NCI-H187 treated with DMSO at 0.1 percent for 48 hours (cell line): ENCODE measurements at regions not wholly inside any gene's neighbourhood (a gene's known extent, or its start where the extent isn't known, plus 50 kb on each side); places are given as distances from the start of the nearest gene placed in this dataset.
"Not testable (repeated sequence)": the region's sequence is repeated elsewhere in the genome, so short reads cannot be mapped to it uniquely, and the experiment has no call there.

ENCODE experiments used
- DNase-seq: peaks from one replicate; lab custom pipeline; 2025; lab: John Stamatoyannopoulos, UW

GRCh38 chr1:117314951-117315350 lies 52.3 kb upstream of the MAN1A2 start:
- DNase-seq: not testable (repeated sequence)

GRCh38 chr1:117313555-117313954 lies 53.7 kb upstream of the MAN1A2 start:
- no peak for DNase-seq

DNA sequence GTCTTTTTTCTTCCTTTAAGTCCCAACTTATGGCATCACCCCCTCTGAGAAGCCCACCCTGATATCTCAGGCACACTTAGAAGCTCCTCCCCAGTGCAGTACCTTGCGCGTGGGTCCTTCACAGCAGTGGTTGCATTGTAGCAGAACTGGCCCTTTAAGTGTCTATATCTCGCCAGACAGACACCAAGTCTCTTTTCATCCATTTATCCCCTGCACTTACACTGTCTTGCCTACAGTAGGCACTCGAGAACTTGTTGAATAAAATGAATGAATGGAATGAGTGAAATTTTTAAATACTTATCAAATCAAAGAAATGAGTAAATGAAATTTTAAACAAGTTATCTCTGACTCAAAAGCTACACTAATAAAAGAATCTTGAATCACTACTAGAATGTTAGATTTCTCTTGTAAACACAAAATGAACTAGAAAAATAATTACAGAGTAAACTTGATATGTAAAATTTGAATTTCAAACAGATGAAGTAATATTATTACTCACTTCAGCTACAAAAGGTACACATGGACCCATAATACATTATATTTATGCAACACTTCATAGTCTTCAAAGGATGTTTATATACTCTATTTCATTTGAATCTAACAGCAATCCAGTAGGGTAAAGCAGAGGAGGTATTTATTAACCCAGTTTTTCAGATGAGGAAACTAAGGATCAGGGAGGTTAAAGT lies 54.7 kb upstream of the MAN1A2 start:
- no peak for DNase-seq

GRCh38 chr1:117308311-117308916 lies 58.8 kb upstream of the MAN1A2 start:
- no peak for DNase-seq

- DNase-seq: no peak
Observed at GRCh38 chr1:117301901-117302300, 65.3 kb upstream of the MAN1A2 start.

- not testable (repeated sequence) for DNase-seq
Observed at GRCh38 chr1:117300183-117300582, 67.1 kb upstream of the MAN1A2 start.

GRCh38 chr1:117295001-117295400 lies 72.2 kb upstream of the MAN1A2 start:
- DNase-seq: no peak

- DNase-seq: no peak
Observed at GRCh38 chr1:117290890-117291289, 76.4 kb upstream of the MAN1A2 start.

- DNase-seq: no peak
Observed at GRCh38 chr1:117289316-117289870, 77.9 kb upstream of the MAN1A2 start.

- no peak for DNase-seq
Observed at GRCh38 chr1:117286562-117286961, 75.8 kb upstream of the VTCN1 start.

GRCh38 chr1:117286145-117286544 lies 75.4 kb upstream of the VTCN1 start:
- no peak for DNase-seq

- peak; percentile 78 for DNase-seq
Observed at GRCh38 chr1:117284399-117285215, 73.9 kb upstream of the VTCN1 start.

DNA sequence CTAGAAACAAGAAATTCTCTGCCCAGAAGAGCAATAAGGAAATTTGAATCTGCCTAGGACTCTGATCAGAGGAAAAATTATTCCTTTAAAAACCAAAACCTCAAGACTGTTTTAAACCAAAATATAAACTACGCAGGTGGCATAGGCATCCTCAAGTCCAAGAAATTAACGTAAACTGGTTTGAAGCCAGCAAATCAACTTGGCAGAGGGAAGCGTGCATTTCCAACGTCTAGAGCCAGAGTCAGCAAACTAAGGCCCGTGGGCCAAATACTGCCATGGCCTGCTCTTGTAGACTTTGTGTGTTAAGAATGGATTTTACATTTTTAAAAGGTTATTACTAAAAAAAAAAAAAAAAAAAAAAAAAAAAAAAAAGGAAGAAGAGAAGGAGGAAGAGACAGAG lies 67.8 kb upstream of the VTCN1 start:
- DNase-seq: no peak

GRCh38 chr1:117275055-117275454 lies 64.3 kb upstream of the VTCN1 start:
- no peak for DNase-seq

GRCh38 chr1:117271959-117272358 lies 61.2 kb upstream of the VTCN1 start:
- no peak for DNase-seq

DNA sequence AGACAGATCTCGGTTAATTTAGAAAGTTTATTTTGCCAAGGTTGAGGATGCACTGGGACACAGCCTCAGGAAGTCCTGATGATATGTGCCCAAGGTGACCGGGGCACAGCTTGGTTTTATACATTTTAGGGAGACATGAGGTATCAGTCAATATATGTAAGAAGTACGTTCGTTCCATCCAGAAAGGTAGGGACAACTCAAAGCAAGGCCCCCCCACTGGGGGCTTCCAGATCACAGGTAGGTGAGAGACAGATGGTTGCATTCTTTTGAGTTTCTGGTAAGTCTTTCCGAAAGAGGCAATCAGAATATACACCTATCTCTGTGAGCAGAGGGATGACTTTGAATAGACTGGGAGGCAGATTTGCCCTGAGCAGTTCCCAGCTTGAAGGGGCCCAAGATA lies 60.4 kb upstream of the VTCN1 start:
- no peak for DNase-seq

DNA sequence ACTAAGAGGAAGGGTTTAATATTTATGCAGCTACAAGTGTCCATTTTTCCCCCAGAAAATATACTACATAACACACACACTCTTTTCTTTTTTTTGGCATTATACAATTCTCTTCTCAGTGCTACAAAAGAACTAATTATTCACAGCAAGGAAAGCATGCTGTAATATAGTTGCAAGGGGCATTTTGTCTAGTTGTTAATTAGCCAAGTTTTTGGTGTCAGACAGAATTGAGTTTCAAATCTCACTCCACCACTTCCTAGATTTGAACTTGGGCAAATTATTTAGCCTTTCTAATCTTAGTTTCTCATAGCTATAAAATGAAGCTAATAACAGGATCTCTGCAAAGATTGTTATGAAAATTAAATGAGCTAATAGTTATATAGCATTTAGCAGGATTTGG lies 60.0 kb upstream of the VTCN1 start:
- DNase-seq: no peak

GRCh38 chr1:117268535-117269455 lies 58.1 kb upstream of the VTCN1 start:
- DNase-seq: no peak

- DNase-seq: no peak
Observed at GRCh38 chr1:117267232-117267774, 56.6 kb upstream of the VTCN1 start.

- no peak for DNase-seq
Observed at GRCh38 chr1:117262976-117263375, 52.2 kb upstream of the VTCN1 start.

- no peak for DNase-seq
Observed at GRCh38 chr1:117261424-117261785, 50.7 kb upstream of the VTCN1 start.
